H1 (cell line): ENCODE measurements at regions not wholly inside any gene's neighbourhood (a gene's known extent, or its start where the extent isn't known, plus 50 kb on each side); places are given as distances from the start of the nearest gene placed in this dataset.

Experiments
- EP300 ChIP-seq, 2 experiments: IDR thresholded peaks; 1 replicate in 1 of 2; 2 replicates in 1 of 2; pipeline ENCODE4 v1.6.1; 2011 to 2012; ENCODE audit warnings: low read depth in 2 of 2, low read length in 2 of 2, mild to moderate bottlenecking in 2 of 2, borderline replicate concordance in 1 of 2, inconsistent platforms in 1 of 2, moderate library complexity in 1 of 2
- EZH2 ChIP-seq: fragments of 200-600 bp; sonication (generic); IDR thresholded peaks from 2 replicates; pipeline ENCODE4 v1.7.1; 2012; ENCODE audit warnings: low read depth, mild to moderate bottlenecking, moderate library complexity, low read length, inconsistent platforms; ENCODE audit not compliant: severe bottlenecking
- SIN3A ChIP-seq, 2 experiments: IDR thresholded peaks in 1 of 2; conservative IDR thresholded peaks in 1 of 2; 2 replicates each; pipeline ENCODE4 v1.6.1; 2011 to 2012; ENCODE audit warnings: low read length in 2 of 2, improper control_type of control experiment in 1 of 2, low read depth in 1 of 2, mild to moderate bottlenecking in 1 of 2
- TF ChIP-seq, protein P1 (sequence below): IDR thresholded peaks from 2 replicates; pipeline ENCODE4 v1.6.1; 2011; ENCODE audit warnings: low read length, improper control_type of control experiment
- TF ChIP-seq, protein P2 (sequence below): IDR thresholded peaks from 2 replicates; pipeline ENCODE4 v1.6.1; 2012; ENCODE audit warnings: inconsistent platforms

DNA sequence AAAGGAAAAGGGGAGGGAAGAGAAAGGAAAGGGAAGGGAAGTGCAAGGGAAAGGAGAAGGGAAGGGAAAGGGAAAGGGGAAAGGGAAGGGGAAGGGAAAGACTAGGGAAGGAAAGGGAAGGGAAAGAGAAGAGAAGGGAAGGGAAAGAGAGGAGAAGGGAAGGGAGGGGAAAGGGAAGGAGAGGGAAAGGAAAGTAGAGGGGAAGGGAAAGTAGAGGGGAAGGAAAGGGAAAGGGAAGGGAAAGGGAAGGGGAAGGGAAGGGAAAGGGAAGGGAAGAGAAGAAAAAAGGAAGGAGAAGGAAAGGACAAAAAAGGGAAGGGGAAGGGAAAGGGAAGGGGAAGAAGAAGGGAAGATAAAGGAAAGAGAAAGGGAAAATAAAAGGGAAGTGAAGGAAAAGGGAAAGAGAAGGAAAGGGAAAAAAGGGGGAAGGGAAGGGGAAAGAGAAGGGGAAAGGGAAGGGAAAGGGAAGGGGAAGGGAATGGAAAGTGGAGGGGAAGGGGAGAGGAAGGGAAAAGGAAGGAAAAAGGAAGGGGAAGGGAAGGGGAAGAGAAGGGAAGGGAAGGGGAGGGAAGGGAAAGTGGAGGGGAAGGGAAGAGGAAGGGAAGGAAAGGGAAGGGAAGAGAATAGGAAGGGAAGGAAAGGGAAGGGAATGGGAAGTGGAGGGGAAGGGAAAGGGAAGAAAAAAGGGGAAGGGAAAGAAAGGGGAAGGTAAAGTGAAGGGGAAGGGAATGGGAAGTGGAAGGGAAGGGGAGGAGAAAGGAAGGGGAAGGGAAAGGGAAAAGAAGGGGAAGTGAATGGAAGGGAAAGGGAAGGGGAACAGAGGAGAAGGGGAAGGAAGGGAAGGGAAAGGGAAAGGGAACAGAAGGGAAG lies 138.2 kb downstream of the SPATA19 start (continued):
- TF ChIP-seq, protein P1, sequence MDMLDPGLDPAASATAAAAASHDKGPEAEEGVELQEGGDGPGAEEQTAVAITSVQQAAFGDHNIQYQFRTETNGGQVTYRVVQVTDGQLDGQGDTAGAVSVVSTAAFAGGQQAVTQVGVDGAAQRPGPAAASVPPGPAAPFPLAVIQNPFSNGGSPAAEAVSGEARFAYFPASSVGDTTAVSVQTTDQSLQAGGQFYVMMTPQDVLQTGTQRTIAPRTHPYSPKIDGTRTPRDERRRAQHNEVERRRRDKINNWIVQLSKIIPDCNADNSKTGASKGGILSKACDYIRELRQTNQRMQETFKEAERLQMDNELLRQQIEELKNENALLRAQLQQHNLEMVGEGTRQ: no peak
- TF ChIP-seq, protein P2, sequence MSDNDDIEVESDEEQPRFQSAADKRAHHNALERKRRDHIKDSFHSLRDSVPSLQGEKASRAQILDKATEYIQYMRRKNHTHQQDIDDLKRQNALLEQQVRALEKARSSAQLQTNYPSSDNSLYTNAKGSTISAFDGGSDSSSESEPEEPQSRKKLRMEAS: no peak
- TF ChIP-seq SIN3A (conservative IDR thresholded peaks at IDR 0.05 in 1 of 2, IDR thresholded peaks at IDR 0.05 in 1 of 2; ENCODE audit: low read depth in 1 of 2, low read length in 2 of 2) (no peak), EP300 (IDR thresholded peaks at IDR 0.05; ENCODE audit: borderline replicate concordance in 1 of 2, low read depth in 2 of 2, low read length in 2 of 2) (no peak), EZH2 (no peak)
